Stomach (tissue), 8 donors: ENCODE measurements at regions not wholly inside any gene's neighbourhood (a gene's known extent, or its start where the extent isn't known, plus 50 kb on each side); places are given as distances from the start of the nearest gene placed in this dataset.

Experiments
- DNase-seq, 2 donors: peaks; one replicate each; pipeline versions ENCODE4 v3.0.0 to v3.0.0-alpha.2; 2013 to 2019
- H3K27ac ChIP-seq, 5 donors: fragments of 200-600 bp in 4 of 5; sonication (generic) in 4 of 5; one replicate each; pipeline ENCODE4 v1.5.1; 2013 to 2019; ENCODE audit warnings: mild to moderate bottlenecking in 1 of 5, moderate library complexity in 1 of 5
- H3K27me3 ChIP-seq, 3 donors: fragments of 200-600 bp; sonication (generic); one replicate each; pipeline ENCODE4 v1.5.1; 2017 to 2019; ENCODE audit warnings: mixed run types in 1 of 3
- H3K36me3 ChIP-seq, 4 donors: fragments of 200-600 bp; sonication (generic); 1 replicate in 3 of 4; 2 replicates in 1 of 4; pipeline ENCODE4 v1.5.1; 2016 to 2019
- H3K4me1 ChIP-seq, 4 donors: fragments of 200-600 bp; sonication (generic); one replicate each; pipeline ENCODE4 v1.5.1; 2016 to 2019
- H3K4me3 ChIP-seq, 4 donors: fragments of 200-600 bp; sonication (generic) in 3 of 4; one replicate each; pipeline ENCODE4 v1.5.1; 2016 to 2019; ENCODE audit warnings: mild to moderate bottlenecking in 1 of 4
- H3K9me3 ChIP-seq, 4 donors: fragments of 200-600 bp; sonication (generic); one replicate each; pipeline ENCODE4 v1.5.1; 2016 to 2019
- CTCF ChIP-seq, 7 experiments: fragments of 450-650 bp in 4 of 7; fragments of 200-600 bp in 3 of 7; sonication (generic) in 3 of 7; IDR thresholded peaks; one replicate each; pipeline ENCODE4 v1.5.1; 2016 to 2019; ENCODE audit warnings: antibody characterized with exemption in 7 of 7, control low read depth in 2 of 7, mild to moderate bottlenecking in 1 of 7
- EP300 ChIP-seq: sonication (generic); formaldehyde crosslinking; IDR thresholded peaks from one replicate; pipeline ENCODE4 v1.6.1; 2017; ENCODE audit warnings: antibody characterized with exemption
- POLR2A ChIP-seq, 4 donors: fragments of 450-650 bp; IDR thresholded peaks; one replicate each; pipeline ENCODE4 v1.6.1; 2016; ENCODE audit warnings: antibody characterized with exemption in 4 of 4, control low read depth in 2 of 4, mild to moderate bottlenecking in 1 of 4, moderate library complexity in 1 of 4
- POLR2AphosphoS5 ChIP-seq, 3 donors: sonication (generic); formaldehyde crosslinking; IDR thresholded peaks; one replicate each; pipeline ENCODE4 v1.6.1; 2016; ENCODE audit warnings: antibody characterized with exemption in 3 of 3
- WGBS, 5 donors: extraction: QIAGEN DNeasy Blood & Tissue Kit in 3 of 5; methylation state at CpG; one replicate each; pipeline versions ENCODE4 v1.1.5 to v1.1.7; 2013 to 2018; 5-methylcytosine and 5-hydroxymethylcytosine counted together
- intact Hi-C: fragments of 100-400 bp; cut with DNase I; formaldehyde crosslinking; loops from one replicate; pipeline ENCODE4 v1.15.1; 2023; ENCODE audit warnings: low total_unique reads
- donor health status: healthy with polysubstance abuse.
- donor health status: Bipolar disorder and iron deficiency.
- donor health status: healthy.

DNA sequence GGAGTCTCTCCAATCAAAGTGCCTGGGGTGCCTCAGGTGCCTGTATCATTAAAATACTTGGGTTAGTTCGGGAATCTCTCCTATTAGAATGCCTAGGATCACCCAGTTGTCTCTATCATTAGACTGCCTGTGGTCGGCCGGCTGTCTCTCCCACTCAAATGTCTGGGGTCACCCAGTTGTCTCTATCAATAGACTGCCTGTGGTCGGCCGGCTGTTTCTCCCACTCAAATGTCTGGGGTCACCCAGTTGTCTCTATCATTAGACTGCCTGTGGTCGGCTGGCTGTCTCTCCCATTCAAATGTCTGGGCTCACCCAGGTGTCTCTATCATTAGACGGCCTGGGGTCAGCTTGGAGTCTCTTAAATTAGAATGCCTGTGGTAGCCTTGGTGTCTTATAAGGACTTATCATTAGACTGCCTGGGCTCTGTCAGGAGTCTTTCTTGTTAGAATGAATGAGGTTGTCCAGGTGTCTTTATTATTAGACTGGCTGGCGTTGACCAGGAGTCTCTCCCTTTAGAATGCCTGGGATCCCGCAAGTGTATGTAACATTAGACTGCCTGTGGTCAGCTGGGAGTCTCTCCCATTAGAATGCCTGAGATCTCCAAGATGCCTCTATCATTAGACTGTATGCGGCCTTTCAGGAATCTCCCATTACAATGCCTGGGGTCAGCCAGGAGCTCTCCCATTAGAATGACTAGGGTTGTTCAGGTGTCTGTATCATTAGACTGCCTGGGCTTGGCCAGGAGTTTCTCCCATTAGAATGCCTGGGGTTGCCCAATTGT is 1555.5 kb downstream of the UQCRFS1 start:
- DNase-seq, result peak in 1 of 2 donors; percentile 7
- peaks cover 16 to 93% (median 62%) of the 10 kb centered on the region in 4 donors for H3K9me3 ChIP-seq
- H3K27ac ChIP-seq, result no peak overlapping the region
- no peak overlapping the region for H3K4me3 ChIP-seq
- H3K27me3 ChIP-seq, result no peaks in the 10 kb centered on the region
- intact Hi-C loops, result no loop called here
- H3K36me3 ChIP-seq, result no peaks in the 10 kb centered on the region
- WGBS, 5 donors, result 80 to 86% (median 84%) methylated on average over 10 of the region's 10 CpGs
- no peaks in the 10 kb centered on the region for H3K4me1 ChIP-seq
- no peak for TF ChIP-seq POLR2A (IDR thresholded peaks at IDR 0.05)
- no peak for TF ChIP-seq POLR2AphosphoS5 (IDR thresholded peaks at IDR 0.05)
- no peak for TF ChIP-seq EP300
- no peak for TF ChIP-seq CTCF (IDR thresholded peaks at IDR 0.05)

GRCh38 chr19:27654266-27654990 is 1558.5 kb downstream of the UQCRFS1 start:
- no peak overlapping the region for H3K27ac ChIP-seq
- TF ChIP-seq CTCF (IDR thresholded peaks at IDR 0.05) (no peak), EP300 (no peak), POLR2AphosphoS5 (IDR thresholded peaks at IDR 0.05) (no peak), POLR2A (IDR thresholded peaks at IDR 0.05) (no peak)
- no peaks in the 10 kb centered on the region for H3K4me1 ChIP-seq
- 47 to 62% (median 58%) methylated on average over 8 of the region's 8 CpGs for WGBS, 5 donors
- peaks cover 16 to 100% (median 70%) of the 10 kb centered on the region in 4 donors for H3K9me3 ChIP-seq
- no peak for DNase-seq
- no peaks in the 10 kb centered on the region for H3K27me3 ChIP-seq
- intact Hi-C loops, result no loop called here
- H3K4me3 ChIP-seq, result no peak overlapping the region
- no peaks in the 10 kb centered on the region for H3K36me3 ChIP-seq

DNA sequence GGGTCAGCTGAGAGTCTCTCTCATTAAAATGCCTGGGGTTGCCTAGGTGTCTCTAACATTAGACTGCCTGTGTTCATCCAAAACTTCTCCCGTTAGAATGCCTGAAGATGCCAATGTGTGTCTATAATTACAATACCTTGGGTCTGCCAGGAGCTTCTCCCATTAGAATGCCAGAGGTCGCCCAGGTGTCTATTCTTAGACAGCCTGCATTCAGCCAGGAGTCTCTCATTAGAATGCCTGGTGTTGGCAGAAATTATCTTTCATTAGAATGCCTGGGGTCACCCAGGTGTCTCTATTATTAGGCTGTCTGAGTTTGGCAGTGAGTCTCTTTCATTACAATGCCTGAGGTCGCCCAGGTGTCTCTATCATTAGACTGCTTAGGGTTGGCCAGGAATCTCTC is 1560.2 kb downstream of the UQCRFS1 start:
- H3K36me3 ChIP-seq, result no peaks in the 10 kb centered on the region
- no peak overlapping the region for H3K27ac ChIP-seq
- WGBS, 5 donors, result 41 to 59% (median 48%) methylated on average over 3 of the region's 3 CpGs
- no peaks in the 10 kb centered on the region for H3K4me1 ChIP-seq
- intact Hi-C loops, result no loop called here
- no peak for TF ChIP-seq POLR2A (IDR thresholded peaks at IDR 0.05)
- no peak for TF ChIP-seq CTCF (IDR thresholded peaks at IDR 0.05)
- no peak for TF ChIP-seq POLR2AphosphoS5 (IDR thresholded peaks at IDR 0.05)
- no peak for TF ChIP-seq EP300
- peaks cover 7 to 100% (median 63%) of the 10 kb centered on the region in 4 donors for H3K9me3 ChIP-seq
- DNase-seq, result no peak
- H3K27me3 ChIP-seq, result no peaks in the 10 kb centered on the region
- H3K4me3 ChIP-seq, result no peak overlapping the region

GRCh38 chr19:27652281-27652680 is 1560.7 kb downstream of the UQCRFS1 start:
- peaks cover 7 to 100% (median 63%) of the 10 kb centered on the region in 4 donors for H3K9me3 ChIP-seq
- TF ChIP-seq EP300 (no peak), POLR2A (IDR thresholded peaks at IDR 0.05) (no peak), CTCF (IDR thresholded peaks at IDR 0.05) (no peak)
- intact Hi-C loops, result no loop called here
- H3K36me3 ChIP-seq, result no peaks in the 10 kb centered on the region
- no peak overlapping the region for H3K27ac ChIP-seq
- no peak overlapping the region for H3K4me3 ChIP-seq
- no peaks in the 10 kb centered on the region for H3K27me3 ChIP-seq
- 78 to 85% (median 82%) methylated on average over 6 to 8 of the region's 8 CpGs for WGBS, 5 donors
- no peaks in the 10 kb centered on the region for H3K4me1 ChIP-seq
- peak in 1 of 2 donors; percentile 14 for DNase-seq
